HEK293T (cell line): ENCODE measurements at regions not wholly inside any gene's neighbourhood (a gene's known extent, or its start where the extent isn't known, plus 50 kb on each side); places are given as distances from the start of the nearest gene placed in this dataset.

Source experiments
- CTCF ChIA-PET: fragments of 350-600 bp; formaldehyde crosslinking; extraction: SDS; loops from one replicate; lab custom pipeline; 2021; ENCODE audit warnings: antibody characterized with exemption, inconsistent platforms; lab: Yijun Ruan, JAX
- POLR2A ChIA-PET: fragments of 350-600 bp; formaldehyde crosslinking; extraction: SDS; loops from one replicate; lab custom pipeline; 2020; ENCODE audit warnings: antibody characterized with exemption, inconsistent platforms; lab: Yijun Ruan, JAX
- DNase-seq: peaks from one replicate; pipeline ENCODE4 v3.0.0; 2012; ENCODE audit warnings: mixed read lengths; ENCODE audit errors: extremely low spot score
- ARNT ChIP-seq: fragments of 450-650 bp; IDR thresholded peaks from 2 replicates; pipeline ENCODE4 v1.6.1; 2017; ENCODE audit warnings: mild to moderate bottlenecking
- BHLHE40 ChIP-seq: fragments of 450-650 bp; IDR thresholded peaks from 2 replicates; pipeline ENCODE4 v1.6.1; 2016; ENCODE audit warnings: mild to moderate bottlenecking, moderate library complexity, borderline replicate concordance
- CTBP1 ChIP-seq: fragments of 450-650 bp; IDR thresholded peaks from 2 replicates; pipeline ENCODE4 v1.6.1; 2016; ENCODE audit warnings: borderline replicate concordance
- ELF4 ChIP-seq: fragments of 450-650 bp; IDR thresholded peaks from 2 replicates; pipeline ENCODE4 v1.6.1; 2017; ENCODE audit warnings: antibody characterized with exemption
- FOXA1 ChIP-seq: fragments of 450-650 bp; IDR thresholded peaks from 2 replicates; pipeline ENCODE4 v1.6.1; 2016; ENCODE audit warnings: mild to moderate bottlenecking
- FOXK2 ChIP-seq: fragments of 450-650 bp; IDR thresholded peaks from 2 replicates; pipeline ENCODE4 v1.6.1; 2016; ENCODE audit warnings: mild to moderate bottlenecking
- FOXM1 ChIP-seq: fragments of 450-650 bp; IDR thresholded peaks from 2 replicates; pipeline ENCODE4 v1.6.1; 2017; ENCODE audit warnings: mild to moderate bottlenecking, borderline replicate concordance
- HDGF ChIP-seq: fragments of 450-650 bp; IDR thresholded peaks from 2 replicates; pipeline ENCODE4 v1.6.1; 2017; ENCODE audit warnings: antibody characterized with exemption, borderline replicate concordance
- L3MBTL2 ChIP-seq: fragments of 450-650 bp; conservative IDR thresholded peaks from 2 replicates; pipeline ENCODE4 v1.6.1; 2016; ENCODE audit warnings: mild to moderate bottlenecking
- LEF1 ChIP-seq: fragments of 450-650 bp; IDR thresholded peaks from 2 replicates; pipeline ENCODE4 v1.6.1; 2017; ENCODE audit warnings: mild to moderate bottlenecking, borderline replicate concordance
- NFRKB ChIP-seq: fragments of 450-650 bp; IDR thresholded peaks from 2 replicates; pipeline ENCODE4 v1.6.1; 2016; ENCODE audit warnings: mild to moderate bottlenecking, moderate library complexity
- SP1 ChIP-seq: fragments of 450-650 bp; IDR thresholded peaks from 2 replicates; pipeline ENCODE4 v1.6.1; 2017
- SUZ12 ChIP-seq: fragments of 450-650 bp; IDR thresholded peaks from 2 replicates; pipeline ENCODE4 v1.6.1; 2016; ENCODE audit warnings: mild to moderate bottlenecking
- TARDBP ChIP-seq: fragments of 450-650 bp; IDR thresholded peaks from 2 replicates; pipeline ENCODE4 v1.6.1; 2016
- ZNF384 ChIP-seq: fragments of 450-650 bp; IDR thresholded peaks from 2 replicates; pipeline ENCODE4 v1.6.1; 2016
- TF ChIP-seq, protein P1 (sequence below): fragments of 450-650 bp; IDR thresholded peaks from 2 replicates; pipeline ENCODE4 v1.6.1; 2016

DNA sequence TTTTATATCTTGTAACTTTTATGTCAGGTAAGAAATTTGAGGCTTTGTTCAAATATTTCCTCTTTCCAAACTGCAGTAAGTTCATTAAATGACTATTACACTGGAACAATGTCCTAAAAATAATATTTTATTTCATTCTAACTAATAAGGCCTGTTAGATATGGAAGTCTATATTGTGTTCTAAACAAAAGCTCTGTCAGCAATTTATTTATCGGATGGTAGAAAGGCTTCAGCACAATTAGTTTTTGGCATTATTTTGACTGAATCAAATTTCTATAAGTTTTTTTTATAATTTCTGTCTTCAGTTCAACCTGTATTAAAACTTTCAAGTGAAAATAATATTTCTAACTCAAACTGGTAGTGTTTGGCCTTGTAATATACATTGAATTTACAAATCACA is 992.1 kb downstream of the EPHA3 start:
- TF ChIP-seq BHLHE40 (no peak), SP1 (no peak), ARNT (no peak), NFRKB (no peak), CTBP1 (no peak), HDGF (no peak)
- TF ChIP-seq, protein P1, sequence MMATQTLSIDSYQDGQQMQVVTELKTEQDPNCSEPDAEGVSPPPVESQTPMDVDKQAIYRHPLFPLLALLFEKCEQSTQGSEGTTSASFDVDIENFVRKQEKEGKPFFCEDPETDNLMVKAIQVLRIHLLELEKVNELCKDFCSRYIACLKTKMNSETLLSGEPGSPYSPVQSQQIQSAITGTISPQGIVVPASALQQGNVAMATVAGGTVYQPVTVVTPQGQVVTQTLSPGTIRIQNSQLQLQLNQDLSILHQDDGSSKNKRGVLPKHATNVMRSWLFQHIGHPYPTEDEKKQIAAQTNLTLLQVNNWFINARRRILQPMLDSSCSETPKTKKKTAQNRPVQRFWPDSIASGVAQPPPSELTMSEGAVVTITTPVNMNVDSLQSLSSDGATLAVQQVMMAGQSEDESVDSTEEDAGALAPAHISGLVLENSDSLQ, result no peak
- ChIA-PET CTCF (no interaction called here), POLR2A (no interaction called here)
- DNase-seq, result no peak

DNA sequence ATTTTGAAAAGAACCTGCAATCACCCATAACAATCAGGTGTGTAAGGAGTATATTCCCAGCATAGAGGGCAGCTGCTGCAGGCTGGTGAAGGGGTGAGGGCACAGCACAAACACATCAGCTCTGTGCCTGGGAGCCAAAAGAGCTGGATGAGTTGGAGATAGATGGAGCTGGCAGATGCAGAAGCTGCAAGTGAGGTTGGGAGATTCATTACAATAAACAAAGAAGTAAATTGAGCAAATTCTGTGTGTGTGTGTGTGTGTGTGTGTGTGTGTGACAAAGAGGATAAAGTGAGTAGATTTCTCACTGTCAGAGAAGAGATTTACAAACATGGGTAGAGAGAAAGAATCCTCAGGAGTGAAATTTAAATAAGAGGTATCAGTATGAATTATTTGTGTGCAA is 994.7 kb downstream of the EPHA3 start:
- POLR2A ChIA-PET, result no interaction called here
- TF ChIP-seq HDGF (no peak), ELF4 (no peak), ZNF384 (no peak), FOXK2 (no peak), CTBP1 (no peak), FOXA1 (no peak), L3MBTL2 (no peak), TARDBP (no peak), LEF1 (no peak), NFRKB (no peak), SP1 (no peak)
- TF ChIP-seq, protein P1, result no peak
- CTCF ChIA-PET, result no interaction called here
- no peak for DNase-seq

DNA sequence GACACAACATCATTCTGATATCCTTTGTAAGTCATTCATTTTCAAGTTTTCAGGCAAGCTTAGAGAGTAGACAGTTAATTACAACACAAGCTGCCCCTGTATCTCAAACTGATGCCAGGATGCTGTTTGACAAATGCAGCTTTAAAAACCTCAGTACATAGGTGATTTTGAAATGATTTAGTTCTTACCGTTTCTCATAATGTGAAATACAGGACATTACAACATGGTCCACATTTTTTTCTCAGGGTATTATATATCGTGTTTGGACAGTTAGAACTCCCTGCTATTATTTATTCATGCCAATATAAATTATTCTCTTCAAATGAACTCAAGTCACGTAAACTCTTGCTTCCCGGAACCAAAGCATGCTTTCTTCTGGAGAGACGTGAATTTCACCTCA is 1013.9 kb downstream of the EPHA3 start:
- TF ChIP-seq, protein P1, result no peak
- no peak for TF ChIP-seq L3MBTL2
- no peak for TF ChIP-seq FOXK2
- no peak for TF ChIP-seq BHLHE40
- no peak for TF ChIP-seq ZNF384
- no peak for TF ChIP-seq FOXA1
- no peak for TF ChIP-seq CTBP1
- no peak for TF ChIP-seq TARDBP
- no peak for TF ChIP-seq ARNT
- TF ChIP-seq NFRKB, result no peak
- TF ChIP-seq SP1, result no peak
- no peak for TF ChIP-seq ELF4
- TF ChIP-seq FOXM1, result no peak
- TF ChIP-seq LEF1, result no peak
- no peak for TF ChIP-seq SUZ12
- no peak for TF ChIP-seq HDGF

DNA sequence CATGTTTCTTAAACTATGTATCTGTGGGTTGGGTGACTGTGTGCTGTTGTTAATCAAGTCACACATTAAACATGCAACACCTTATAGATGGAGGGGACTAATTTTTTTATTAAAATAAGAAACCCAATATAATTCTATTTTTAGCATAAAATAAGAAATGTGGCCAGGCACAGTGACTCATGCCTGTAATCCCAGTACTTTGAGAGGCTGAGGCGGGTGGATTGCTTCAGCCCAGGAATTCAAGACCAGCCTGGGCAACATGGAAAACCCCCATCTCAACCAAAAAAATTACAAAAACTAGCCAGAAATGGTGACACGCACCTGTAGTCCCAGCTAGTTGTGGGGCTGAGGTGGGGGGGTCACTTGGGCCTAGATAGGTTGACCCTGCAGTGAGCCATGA is 1021.0 kb downstream of the EPHA3 start:
- DNase-seq, result no peak
- CTCF ChIA-PET, result no interaction called here
- TF ChIP-seq HDGF (no peak), FOXA1 (no peak), FOXK2 (no peak)
- POLR2A ChIA-PET, result no interaction called here

More for the DNA sequence above, 1013.9 kb downstream of the EPHA3 start:
- CTCF ChIA-PET, result no interaction called here
- DNase-seq, result no peak
- POLR2A ChIA-PET, result no interaction called here

DNA sequence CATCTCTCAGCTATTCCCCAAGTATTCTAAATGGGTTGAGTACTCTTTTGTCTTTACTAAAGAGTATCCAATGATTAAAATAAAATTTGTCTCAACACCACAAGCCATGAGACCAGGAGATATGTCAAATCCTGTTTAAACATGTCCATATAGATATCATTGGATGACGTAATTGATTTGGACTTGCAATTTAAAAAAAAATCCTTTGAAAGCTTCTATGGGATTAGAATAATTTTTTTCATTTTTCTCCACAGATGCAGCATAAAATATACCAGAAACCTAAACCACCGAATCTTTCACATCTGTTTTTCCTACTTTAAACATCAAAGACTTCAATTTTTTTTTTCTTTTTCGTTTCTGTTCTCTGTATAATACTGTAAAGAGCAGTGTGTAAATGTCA is 1022.3 kb downstream of the EPHA3 start:
- POLR2A ChIA-PET, result no interaction called here
- CTCF ChIA-PET, result no interaction called here
- TF ChIP-seq HDGF (no peak), FOXK2 (no peak), BHLHE40 (no peak), SP1 (no peak)
- TF ChIP-seq, protein P1, result no peak
- no peak for DNase-seq

DNA sequence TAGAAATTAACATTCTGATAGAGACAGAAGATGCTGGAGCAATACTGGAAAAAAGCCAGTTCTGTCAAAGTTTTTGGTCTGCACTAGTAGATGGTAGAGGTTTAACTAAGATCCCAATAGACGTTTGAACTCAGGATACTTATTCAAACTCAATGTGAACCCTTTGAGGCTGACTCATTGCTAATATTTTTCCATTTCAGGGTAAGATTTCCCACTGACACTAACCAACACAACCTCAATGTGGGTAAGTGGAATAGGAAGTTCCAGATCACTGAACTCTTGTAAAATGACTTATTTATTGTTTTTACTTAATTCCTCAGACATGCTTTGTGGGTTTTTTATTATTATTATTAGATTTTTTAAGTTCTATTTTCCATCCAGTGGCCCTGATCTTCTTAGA is 1024.8 kb downstream of the EPHA3 start:
- ChIA-PET CTCF (interaction anchor here (0.6 kb wide), 1 partner anchor 45 kb away, joined by 3 read pairs; no protein-coding TSS in a partner anchor), POLR2A (no interaction called here)
- no peak for DNase-seq
- TF ChIP-seq ELF4 (no peak), FOXA1 (no peak), HDGF (no peak), FOXM1 (no peak), NFRKB (no peak), TARDBP (no peak), SUZ12 (no peak), FOXK2 (no peak), L3MBTL2 (no peak), ZNF384 (no peak), CTBP1 (no peak), BHLHE40 (no peak), SP1 (no peak), LEF1 (no peak), ARNT (no peak)
- TF ChIP-seq, protein P1, result no peak
